GM21576 (cell line): ENCODE measurements at regions not wholly inside any gene's neighbourhood (a gene's known extent, or its start where the extent isn't known, plus 50 kb on each side); places are given as distances from the start of the nearest gene placed in this dataset.
A peak's percentile ranks its signal among the peaks of the same experiment; 100 is the strongest.

ENCODE experiments used
- ATAC-seq: cut with Tn5 transposase; IDR thresholded peaks from one replicate; pipeline ENCODE4 v1.9.1; 2021; ENCODE audit warnings: mild to moderate bottlenecking, moderate library complexity; ENCODE audit not compliant: unreplicated experiment

DNA sequence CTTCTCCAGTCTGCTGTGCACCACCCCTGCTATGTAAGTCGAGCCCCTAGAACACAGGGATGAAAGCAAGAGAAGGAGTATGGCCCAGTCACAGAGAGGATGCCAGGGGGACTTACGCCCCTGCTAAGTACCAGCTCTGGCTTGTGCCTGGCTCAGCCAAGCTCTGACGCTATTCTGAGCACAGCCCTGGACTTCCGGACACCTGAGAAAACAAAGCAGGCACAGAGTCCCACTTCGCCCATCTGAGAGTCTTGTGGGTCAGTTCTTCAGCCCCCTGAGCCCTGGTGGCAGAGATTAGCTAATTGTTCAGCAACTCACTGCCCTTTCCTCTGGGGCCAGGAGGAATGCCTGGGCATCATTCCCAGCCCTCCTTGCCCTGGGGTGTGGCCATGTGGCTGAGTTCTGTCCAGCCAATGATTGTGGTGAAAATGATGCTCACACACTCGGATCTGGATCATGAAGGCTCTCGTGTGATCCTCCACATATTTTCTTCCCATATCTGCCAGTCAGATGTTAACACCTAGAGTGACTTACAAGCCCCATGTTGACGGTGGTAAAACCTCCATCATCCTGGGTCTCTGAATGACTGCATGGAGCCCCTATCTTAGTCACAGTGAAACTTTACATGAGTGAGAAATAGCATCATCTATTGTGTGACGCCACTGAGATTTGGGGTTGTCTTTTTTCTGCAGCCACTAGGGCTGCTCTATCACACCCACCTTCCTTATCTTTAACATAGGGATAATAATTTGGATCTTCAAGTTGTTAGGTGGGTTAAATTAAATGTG lies 105.7 kb downstream of the TPRA1 start:
- ATAC-seq, result no peak

- ATAC-seq, result peak; percentile 59
Observed at GRCh38 chr3:127483902-127484591, 106.5 kb downstream of the TPRA1 start.

- ATAC-seq, result no peak
Observed at GRCh38 chr3:127483005-127483641, 107.4 kb downstream of the TPRA1 start.

DNA sequence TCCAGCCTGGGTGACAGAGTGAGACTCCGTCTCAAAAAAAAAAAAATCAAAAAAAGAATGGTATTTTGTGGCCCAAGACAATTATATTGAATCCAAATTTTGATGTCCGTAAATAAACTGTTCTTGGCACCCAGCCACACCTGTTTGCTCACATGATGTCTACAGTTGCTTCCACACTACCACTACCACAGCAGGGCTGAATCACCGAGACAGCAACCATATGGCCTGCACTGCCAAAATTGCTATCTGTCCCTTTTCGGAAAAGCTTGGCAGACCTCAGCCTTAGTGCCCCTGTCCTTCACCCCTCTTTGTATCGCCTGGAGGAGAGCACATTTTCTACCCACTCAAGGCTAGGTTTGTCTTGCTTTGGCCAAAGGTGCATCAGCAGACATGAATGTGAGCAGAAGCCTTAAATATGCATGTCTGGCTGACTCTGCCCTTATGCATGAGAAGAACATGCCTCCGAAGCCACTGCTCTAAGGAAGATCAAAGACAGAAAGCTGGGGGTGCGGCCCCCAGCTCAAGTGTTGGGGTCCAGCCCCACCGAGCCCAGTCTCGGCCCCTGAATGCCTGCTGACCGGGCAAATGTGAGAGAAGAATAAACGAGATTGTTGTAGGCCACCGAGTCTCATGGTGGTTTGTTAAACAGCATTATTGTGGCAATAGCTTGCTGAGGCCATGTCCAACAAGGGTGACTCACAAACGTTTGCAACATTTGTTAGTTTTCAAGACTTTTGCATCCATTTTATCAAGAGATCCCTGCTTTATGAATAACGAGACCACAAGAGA lies 108.1 kb downstream of the TPRA1 start:
- ATAC-seq, result no peak

- ATAC-seq, result no peak
Observed at GRCh38 chr3:127480196-127480954, 110.2 kb downstream of the TPRA1 start.

GRCh38 chr3:127479449-127479848 lies 111.1 kb downstream of the TPRA1 start:
- ATAC-seq, result no peak

DNA sequence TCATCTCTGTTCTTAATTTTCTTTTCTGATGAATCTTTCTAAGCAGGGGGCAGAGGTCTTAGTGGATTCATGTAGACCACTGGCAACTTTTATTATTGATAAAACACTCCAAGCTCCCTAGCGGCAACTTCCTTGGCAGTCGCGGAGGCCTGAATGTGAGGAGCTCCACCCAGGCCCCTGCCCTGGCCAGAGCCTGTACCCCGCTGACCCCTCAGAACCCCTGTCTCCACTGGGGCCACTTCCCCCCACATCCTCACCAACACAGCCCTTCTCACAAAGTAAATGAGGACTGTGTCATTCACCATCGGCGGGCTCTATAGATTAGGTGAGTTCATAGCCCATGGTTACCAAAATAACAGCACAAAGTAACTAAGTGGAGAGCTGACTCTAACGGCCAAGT lies 111.6 kb downstream of the TPRA1 start:
- no peak for ATAC-seq

- ATAC-seq, result no peak
Observed at GRCh38 chr3:127477396-127477795, 113.1 kb downstream of the TPRA1 start.

DNA sequence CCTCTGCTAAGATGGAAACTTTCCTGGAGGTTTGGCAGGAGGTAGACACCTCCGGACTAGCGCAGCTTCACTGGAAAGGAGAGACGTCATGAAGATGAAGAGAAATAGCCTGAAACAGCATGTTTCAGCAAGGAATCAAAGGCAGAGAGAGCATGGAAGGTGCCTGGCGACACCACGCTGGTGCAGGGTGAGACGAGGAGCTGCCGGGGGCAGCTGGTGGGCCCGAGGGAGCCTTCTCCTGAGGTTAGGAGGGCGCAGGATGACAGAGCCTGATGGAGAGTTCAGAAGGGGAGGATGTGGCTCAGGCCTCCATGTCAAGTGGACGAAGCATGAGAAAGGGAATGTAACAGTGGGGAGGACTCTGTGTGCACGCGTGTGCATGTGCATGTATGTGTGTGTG lies 113.6 kb downstream of the TPRA1 start:
- no peak for ATAC-seq

DNA sequence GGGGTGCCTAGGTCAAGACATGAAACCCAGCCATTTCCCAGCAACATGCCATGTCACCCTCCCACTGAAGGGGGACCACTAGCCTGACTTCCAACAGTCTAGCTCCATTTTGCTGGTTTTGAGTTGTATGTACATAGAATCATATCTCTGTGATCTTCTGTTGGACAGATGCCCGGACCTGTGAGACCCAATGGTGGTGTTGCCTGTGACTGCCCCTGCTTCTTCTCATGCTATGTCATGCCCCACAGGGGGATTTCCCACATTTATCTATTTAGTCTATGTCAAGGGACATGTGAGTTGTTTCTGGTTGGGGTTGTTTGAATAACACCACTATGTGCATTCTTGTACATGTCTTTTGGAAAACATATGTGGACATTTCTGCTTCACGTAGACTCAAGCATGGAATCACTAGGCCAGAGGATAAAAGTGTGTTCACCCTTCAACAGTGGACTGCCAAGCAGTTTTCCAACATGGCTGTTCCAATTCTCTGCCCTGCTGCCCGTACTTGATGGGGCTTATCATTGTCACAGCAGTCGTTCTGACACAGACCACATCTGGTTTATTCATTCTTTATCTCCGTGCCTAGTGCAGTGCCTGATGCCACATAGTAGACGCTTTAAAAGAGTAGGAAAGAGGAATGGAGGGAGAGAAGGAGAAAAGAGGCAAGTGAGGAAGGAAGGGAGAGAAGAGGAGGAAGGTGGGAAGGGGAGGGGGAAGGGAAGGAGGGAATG lies 114.4 kb downstream of the TPRA1 start:
- ATAC-seq, result no peak

- no peak for ATAC-seq
Observed at GRCh38 chr3:127475391-127475790, 115.1 kb downstream of the TPRA1 start.

DNA sequence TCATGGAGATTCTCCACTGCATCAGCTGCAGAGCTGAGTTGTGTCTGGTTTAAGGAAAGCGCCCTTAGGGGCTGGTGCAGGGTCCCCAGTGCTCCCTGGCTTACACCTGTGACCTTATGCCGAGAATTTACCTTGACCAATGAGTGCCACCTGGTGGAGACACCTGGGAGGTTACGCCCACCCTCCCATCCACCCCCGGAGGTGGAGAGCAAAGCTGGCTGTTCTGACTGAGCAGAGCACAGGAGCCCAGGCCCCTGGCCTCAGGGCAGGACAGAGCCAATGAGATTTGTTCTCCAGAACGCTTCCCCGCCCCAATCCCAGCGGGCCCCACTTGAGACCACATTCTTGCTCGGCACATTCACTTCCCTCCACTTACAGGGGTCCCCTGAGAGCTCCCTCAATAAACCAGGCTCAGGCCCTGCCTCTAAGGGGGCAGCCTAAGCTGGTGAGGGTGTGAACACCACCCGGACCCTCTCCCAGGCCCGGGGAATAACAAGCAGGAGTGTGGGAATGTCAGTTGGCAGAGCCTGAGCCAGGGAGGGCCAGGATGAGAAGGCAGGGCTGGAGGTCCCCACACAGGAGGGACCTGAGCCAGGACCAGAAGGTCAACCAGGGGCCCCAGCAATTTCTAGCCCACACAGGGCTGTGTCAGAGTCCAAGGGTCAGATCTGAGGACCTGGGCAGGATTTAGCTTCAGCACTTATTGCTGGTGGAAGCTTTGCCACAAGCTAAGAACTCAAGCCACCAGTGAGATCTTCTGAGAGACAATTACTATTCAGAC lies 117.1 kb downstream of the TPRA1 start:
- ATAC-seq, result no peak

GRCh38 chr3:127472506-127472905 lies 118.0 kb downstream of the TPRA1 start:
- ATAC-seq, result no peak

DNA sequence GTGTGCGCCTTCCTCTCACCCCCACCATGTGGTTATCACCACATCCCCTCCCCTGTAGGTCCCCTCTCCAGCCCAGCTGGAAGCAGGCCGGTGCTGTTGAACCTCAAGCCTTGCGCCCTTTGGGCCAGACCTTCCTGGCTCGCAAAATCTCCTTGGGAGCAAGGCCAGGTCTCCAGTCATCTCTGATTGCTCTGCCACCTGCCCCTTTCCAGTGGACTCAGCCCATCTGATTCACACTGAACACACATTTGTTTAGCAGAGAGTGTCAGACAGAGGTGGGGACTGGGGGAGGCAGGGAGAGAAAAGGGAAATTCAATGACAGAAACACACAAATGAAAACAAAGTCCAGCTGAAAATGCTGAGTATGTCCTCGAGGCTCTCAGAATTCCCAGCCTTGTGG lies 119.4 kb downstream of the TPRA1 start:
- ATAC-seq, result no peak

GRCh38 chr3:127469760-127470159 lies 120.8 kb downstream of the TPRA1 start:
- ATAC-seq, result no peak

- no peak for ATAC-seq
Observed at GRCh38 chr3:127467391-127467790, 123.1 kb downstream of the TPRA1 start.

DNA sequence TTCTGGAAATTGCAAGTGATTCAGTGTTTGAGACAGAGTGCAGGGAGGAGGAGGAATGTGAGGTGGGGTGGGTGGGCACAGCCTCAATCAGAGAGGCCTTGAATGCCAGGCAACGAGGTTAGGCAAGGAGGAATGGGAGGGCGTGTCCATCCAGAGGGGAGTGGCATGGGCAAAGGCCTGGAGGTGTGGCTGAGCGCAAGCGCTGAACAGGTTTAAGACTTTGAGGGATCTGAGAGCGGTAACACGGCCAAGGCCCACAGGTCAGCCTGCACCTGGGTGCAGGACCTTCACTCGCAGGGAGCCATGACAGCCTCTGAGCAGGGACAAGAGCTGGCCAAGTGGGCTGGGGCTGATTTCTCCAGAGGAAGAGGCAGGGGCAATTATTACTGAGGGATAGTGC lies 125.9 kb downstream of the TPRA1 start:
- ATAC-seq, result no peak

- no peak for ATAC-seq
Observed at GRCh38 chr3:127462111-127462655, 128.3 kb downstream of the TPRA1 start.
